ENCODE measurements at regions not wholly inside any gene's neighbourhood (a gene's known extent, or its start where the extent isn't known, plus 50 kb on each side); places are given as distances from the start of the nearest gene placed in this dataset.

DNA sequence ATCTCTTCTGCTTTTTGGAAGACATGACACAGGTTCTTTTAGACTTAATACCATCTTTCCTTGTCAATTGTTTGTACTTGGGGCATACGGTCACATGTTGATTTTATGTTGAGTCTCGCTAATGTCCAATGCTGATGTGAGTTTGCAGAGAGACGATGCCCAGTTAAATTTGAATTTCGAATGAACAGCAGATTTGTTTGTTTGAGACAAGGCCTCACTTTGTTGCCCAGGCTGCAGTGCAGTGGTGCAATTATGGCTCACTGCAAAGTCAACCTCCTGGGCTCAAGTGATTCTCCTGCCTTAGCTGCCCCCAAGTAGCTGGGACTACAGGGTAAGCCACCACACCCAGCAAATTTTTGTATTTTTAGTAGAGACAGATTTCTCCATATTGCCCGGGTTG is 473.5 kb downstream of the RIT2 start:
- DNase-seq = no peak

DNA sequence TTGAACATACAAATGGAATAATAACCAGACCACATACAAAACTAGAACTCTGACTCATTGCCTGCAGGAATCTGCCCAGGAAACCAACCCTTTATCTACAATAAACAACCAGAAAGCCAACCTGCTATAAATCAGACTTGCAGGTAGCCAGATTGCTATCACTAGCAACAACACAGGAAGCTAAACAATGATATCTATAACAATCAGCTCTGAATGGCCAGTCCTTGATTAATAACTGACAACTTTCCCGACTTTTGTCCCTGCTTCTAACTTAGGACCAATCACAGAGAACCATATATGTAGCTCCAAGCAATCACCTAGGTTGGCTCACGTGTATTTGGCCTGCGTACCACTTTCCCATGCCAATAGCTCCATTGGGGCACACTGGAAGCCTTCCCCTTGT is 470.8 kb downstream of the RIT2 start:
- no peak for DNase-seq

DNA sequence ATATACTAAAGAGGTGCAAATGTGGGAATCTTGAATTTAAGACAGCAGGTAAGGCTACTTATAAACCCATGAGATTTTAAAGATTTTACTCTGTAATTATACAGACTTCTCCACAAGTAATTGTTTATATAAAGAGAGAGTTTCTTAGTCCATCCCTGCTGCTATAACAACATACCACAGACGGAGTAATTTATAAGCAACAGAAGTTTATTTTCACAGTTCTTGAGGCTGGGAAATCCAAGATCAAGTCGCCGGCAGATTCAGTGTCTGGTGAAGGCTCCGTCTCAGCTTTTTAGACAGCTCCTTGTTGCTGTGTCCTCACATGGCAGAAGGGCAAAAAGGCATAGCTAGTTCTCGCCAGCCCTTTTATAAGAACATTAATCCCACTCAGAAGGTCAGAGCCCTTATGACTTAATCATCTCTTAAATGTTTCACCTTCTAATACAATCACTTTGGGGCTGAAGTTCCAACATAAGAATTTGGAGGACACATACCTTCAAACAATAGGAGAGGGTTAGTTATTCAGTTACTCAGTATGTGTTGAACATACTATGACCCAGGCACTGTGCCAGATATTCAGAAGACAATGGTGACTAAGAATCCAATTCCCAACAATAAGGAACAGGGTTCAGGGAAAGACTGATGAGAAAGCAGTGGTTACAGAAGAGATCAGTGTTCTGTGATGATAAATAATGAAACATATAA is 466.0 kb downstream of the RIT2 start:
- DNase-seq = no peak

DNA sequence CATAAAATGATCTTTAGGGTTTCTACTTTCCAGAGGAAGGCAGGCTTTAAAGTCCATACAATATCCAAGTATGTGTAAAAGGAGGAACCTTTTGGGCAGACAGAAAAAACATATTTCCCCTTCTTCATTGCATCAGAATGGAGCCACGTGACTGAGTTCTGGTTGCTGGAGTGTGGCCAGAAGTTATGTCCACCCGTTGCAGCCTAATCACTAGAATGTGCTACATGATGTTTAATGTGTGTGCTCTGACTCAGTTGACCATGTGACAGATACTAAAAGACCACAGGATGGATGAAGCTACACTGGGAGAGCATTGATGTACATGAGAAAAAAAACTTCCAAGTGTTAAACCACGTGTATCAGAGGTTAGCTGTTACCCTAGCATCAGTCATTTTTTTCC is 460.9 kb downstream of the RIT2 start:
- peak; percentile 15 to 64 (median 47) for DNase-seq

GRCh38 chr18:42657551-42657950 is 457.9 kb downstream of the RIT2 start:
- no peak for DNase-seq

DNA sequence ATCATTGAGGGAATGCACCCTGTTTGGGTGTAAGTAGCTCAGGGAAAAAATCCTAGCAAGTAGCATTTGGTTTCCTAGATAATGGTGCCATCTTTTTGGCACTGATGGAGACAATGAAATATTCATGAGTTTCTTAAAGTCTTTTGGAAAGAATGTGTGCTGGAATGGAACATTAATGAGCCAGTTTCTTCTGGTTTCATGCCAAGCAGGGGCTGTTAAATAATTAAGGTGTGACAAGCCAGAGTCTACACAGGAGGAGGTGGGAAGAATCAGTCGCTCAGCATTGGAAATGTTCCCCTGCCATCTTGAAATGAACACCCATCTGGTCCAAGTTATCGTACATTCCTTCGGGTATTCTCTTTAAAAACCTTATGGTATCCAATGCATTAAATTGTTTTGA is 457.3 kb downstream of the RIT2 start:
- DNase-seq = no peak

DNA sequence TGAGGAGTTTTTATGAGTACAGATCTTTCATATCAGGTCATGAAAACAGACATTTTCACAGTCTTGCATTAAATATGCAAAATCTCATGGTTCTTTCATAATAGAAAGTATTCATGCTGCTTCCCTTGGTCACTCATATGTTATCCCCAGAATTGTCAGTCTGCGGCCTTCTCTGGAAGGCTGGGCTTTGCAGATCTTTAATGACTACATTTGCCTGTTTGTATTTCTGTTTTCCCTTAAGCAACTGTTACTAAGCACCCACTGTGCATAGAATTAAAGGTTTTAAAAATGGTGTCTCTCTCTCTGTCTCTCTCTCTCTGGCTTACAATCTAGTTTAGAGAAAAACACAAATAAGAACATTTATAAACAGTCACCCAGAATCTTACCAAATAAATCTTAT is 456.3 kb downstream of the RIT2 start:
- no peak for DNase-seq

- no peak for DNase-seq
These were observed 444.6 kb downstream of the RIT2 start for GRCh38 chr18:42670860-42671259.

DNA sequence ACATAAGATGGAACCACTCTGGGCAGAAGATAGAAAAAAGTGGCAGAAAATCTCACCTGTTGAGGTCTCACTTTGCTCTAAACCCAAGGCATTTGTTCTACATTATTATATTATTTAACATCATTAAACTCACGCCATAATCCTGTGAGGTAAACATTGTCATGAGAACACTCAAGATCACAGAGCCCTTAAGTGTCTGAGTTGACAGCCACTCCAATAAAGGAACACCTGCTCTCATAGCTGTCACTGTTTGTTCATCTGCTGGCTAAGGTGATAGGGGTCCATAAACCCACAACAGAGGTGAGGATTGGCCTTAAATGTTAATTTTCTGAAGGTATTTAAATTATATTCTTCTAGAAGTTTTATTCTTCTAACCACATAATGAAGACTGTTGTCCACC is 439.7 kb downstream of the RIT2 start:
- DNase-seq = no peak

- DNase-seq = no peak
These were observed 432.4 kb downstream of the RIT2 start for GRCh38 chr18:42683094-42683493.

DNA sequence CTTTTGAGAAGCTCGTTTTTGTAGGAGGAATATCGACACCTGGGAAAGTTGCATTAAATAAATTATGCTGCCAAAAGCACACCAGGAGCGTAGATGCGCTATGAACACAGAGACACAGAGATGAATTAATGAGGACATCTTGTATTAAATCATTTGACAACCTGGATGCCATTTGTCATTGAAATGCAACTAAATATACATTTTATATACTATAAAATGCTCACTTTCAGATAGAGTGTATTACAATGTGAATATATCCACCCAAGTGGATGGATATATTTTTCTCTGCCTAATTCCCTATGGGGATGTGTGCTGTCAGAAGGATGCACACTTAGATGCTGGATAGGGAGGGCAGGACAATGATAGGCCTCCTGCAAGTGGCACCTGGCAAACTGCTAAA is 426.2 kb downstream of the RIT2 start:
- no peak for DNase-seq
